Small intestine (tissue), 7 donors: ENCODE measurements at regions not wholly inside any gene's neighbourhood (a gene's known extent, or its start where the extent isn't known, plus 50 kb on each side); places are given as distances from the start of the nearest gene placed in this dataset.
"Not testable (repeated sequence)": the region's sequence is repeated elsewhere in the genome, so short reads cannot be mapped to it uniquely, and the experiment has no call there.

ENCODE experiments used
- DNase-seq, 2 donors: peaks; one replicate each; pipeline versions ENCODE4 v3.0.0 to v3.0.0-alpha.2; 2013
- FAIRE-seq: peaks from 2 replicates; lab custom pipeline; 2012; peaks lifted over from hg19 to GRCh38; lab: Jason Lieb, UNC
- H3K27ac ChIP-seq, 3 donors: one replicate each; pipeline ENCODE4 v1.5.1; 2013; ENCODE audit warnings: low read length in 2 of 3, mild to moderate bottlenecking in 2 of 3, control low read depth in 1 of 3, inconsistent platforms in 1 of 3, low read depth in 1 of 3, moderate library complexity in 1 of 3
- H3K27me3 ChIP-seq, 3 donors: one replicate each; pipeline ENCODE4 v1.6.1; 2013; ENCODE audit warnings: low read length in 3 of 3, inconsistent platforms in 1 of 3; ENCODE audit not compliant: control insufficient read depth in 3 of 3, insufficient read depth in 3 of 3
- H3K36me3 ChIP-seq, 3 donors: one replicate each; pipeline ENCODE4 v1.6.1; 2013; ENCODE audit warnings: low read length in 3 of 3, inconsistent platforms in 1 of 3, low read depth in 1 of 3, mild to moderate bottlenecking in 1 of 3, moderate library complexity in 1 of 3; ENCODE audit not compliant: control insufficient read depth in 3 of 3, insufficient read depth in 2 of 3
- H3K4me1 ChIP-seq, 3 donors: one replicate each; pipeline ENCODE4 v1.6.1; 2013; ENCODE audit warnings: low read length in 2 of 3, inconsistent platforms in 1 of 3, low read depth in 1 of 3, mild to moderate bottlenecking in 1 of 3, moderate library complexity in 1 of 3; ENCODE audit not compliant: control insufficient read depth in 3 of 3, insufficient read depth in 2 of 3
- H3K4me3 ChIP-seq, 3 donors: one replicate each; pipeline ENCODE4 v1.5.1; 2013; ENCODE audit warnings: low read length in 3 of 3, control low read depth in 1 of 3, inconsistent platforms in 1 of 3, low read depth in 1 of 3, mild to moderate bottlenecking in 1 of 3, moderate library complexity in 1 of 3
- H3K9me3 ChIP-seq, 2 donors: one replicate each; pipeline ENCODE4 v1.6.1; 2013; ENCODE audit warnings: low read depth in 1 of 2, low read length in 1 of 2; ENCODE audit not compliant: control insufficient read depth in 2 of 2, insufficient read depth in 1 of 2
- WGBS, 3 donors: extraction: QIAGEN DNeasy Blood & Tissue Kit; methylation state at CpG; one replicate each; pipeline ENCODE4 v1.1.7; 2013; 5-methylcytosine and 5-hydroxymethylcytosine counted together
- donor health status: healthy with polysubstance abuse.
- donor health status: control.
- donor health status: control.
- donor health status: Bipolar disorder and iron deficiency.
- donor health status: healthy.

DNA sequence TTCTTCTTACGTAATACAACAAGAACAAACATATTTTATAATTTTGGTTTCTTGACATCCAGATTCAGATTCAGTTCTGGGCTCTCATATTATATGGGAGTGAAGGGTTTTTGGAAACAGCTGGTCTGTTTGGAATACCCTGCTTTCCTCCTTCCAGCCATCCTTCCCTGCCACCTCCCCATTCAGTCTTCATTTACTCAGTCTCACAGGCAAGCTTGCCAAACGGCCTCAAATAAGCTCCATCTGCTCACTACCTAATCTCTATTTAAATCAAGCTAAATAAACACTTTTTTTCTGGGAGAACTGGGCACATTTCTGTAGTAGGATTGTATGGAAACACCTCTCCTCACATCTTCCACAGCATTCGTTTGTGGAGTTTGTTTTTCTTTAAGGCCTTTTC lies 147.5 kb downstream of the RND3 start:
- FAIRE-seq (no peak), DNase-seq (no peak)
- Histone ChIP-seq H3K27ac (no peak overlapping the region), H3K9me3 (peaks cover 0 to 5% of the 10 kb centered on the region in 2 donors), H3K4me3 (no peak overlapping the region), H3K4me1 (peaks cover 0 to 3% (median 0%) of the 10 kb centered on the region in 3 donors), H3K27me3 (no peaks in the 10 kb centered on the region), H3K36me3 (no peaks in the 10 kb centered on the region)
- 42 to 59% (median 51%) methylated on average over 3 of the region's 3 CpGs for WGBS, 3 donors

DNA sequence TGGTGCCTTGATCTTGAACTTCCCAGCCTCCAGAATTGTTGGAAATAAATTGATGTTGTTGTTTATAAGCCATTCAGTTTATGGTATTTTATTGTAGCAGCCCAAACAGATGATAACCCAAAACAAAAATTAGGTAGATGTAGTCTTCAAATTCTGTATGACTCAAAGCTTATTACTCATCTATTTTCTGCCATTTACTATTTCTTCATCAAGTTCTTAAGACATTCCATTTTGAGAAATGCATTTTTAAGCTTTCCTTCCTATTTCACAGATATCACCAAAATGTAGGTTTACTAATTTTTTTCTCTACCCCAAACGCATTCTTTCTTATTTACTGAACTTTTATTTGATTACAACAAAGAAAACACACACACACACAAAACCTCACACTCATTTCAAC lies 148.2 kb downstream of the RND3 start:
- no peak overlapping the region for H3K4me3 ChIP-seq
- FAIRE-seq = no peak
- H3K27ac ChIP-seq = no peak overlapping the region
- no peaks in the 10 kb centered on the region for H3K27me3 ChIP-seq
- peaks cover 0 to 3% (median 0%) of the 10 kb centered on the region in 3 donors for H3K4me1 ChIP-seq
- H3K36me3 ChIP-seq = no peaks in the 10 kb centered on the region
- no peak for DNase-seq
- peaks cover 0 to 5% of the 10 kb centered on the region in 2 donors for H3K9me3 ChIP-seq
- 73 to 85% (median 81%) methylated on average over 1 of the region's 1 CpG for WGBS, 3 donors

DNA sequence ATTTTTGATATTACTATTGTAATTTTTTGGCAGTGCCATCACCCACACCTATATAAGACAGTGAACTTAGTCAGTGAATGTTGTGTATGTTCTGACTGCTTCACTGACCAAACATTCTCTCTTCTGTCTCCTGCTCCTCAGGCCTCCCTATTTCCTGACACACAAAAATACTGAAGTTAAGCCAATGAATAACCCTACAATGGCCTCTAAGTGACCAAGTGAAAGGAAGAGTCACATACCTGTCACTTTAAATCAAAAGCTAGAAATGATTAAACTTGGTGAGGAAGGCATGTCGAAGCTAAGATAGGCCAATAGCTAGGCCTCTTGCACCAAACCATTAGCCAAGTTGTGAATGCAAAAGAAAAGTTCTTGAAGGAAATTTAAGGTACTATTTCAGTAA lies 151.9 kb downstream of the RND3 start:
- no peak overlapping the region for H3K27ac ChIP-seq
- DNase-seq (no peak), FAIRE-seq (no peak)
- WGBS, 3 donors = 69 to 81% (median 79%) methylated on average over 1 of the region's 1 CpG
- no peaks in the 10 kb centered on the region for H3K27me3 ChIP-seq
- no peaks in the 10 kb centered on the region for H3K4me1 ChIP-seq
- H3K36me3 ChIP-seq = no peaks in the 10 kb centered on the region
- no peak overlapping the region for H3K4me3 ChIP-seq
- no peaks in the 10 kb centered on the region for H3K9me3 ChIP-seq

DNA sequence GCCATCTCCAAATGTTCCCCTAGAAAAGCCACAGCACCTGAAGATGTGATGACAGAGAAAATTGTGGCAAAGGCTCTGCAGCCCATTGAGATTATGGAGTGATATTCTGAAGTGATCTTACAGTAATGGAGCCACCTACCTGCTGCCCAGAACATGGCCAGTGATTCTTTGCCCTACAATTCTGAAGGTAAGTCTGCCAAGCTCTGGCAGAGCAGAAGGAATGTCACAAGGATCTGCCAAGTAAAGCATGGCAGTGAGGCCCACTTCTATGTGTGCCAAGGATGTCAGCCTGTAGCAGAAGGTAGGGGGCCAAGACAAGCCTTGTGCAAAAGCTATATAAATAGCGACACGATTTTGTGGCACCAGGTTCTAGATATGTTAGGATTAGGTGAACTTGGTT lies 155.1 kb downstream of the RND3 start:
- no peak for DNase-seq
- H3K36me3 ChIP-seq = no peaks in the 10 kb centered on the region
- H3K27me3 ChIP-seq = no peaks in the 10 kb centered on the region
- H3K4me3 ChIP-seq = no peak overlapping the region
- no peaks in the 10 kb centered on the region for H3K9me3 ChIP-seq
- WGBS, 3 donors = 92 to 95% (median 95%) methylated on average over 2 of the region's 2 CpGs
- H3K4me1 ChIP-seq = no peaks in the 10 kb centered on the region
- no peak for FAIRE-seq
- H3K27ac ChIP-seq = no peak overlapping the region

DNA sequence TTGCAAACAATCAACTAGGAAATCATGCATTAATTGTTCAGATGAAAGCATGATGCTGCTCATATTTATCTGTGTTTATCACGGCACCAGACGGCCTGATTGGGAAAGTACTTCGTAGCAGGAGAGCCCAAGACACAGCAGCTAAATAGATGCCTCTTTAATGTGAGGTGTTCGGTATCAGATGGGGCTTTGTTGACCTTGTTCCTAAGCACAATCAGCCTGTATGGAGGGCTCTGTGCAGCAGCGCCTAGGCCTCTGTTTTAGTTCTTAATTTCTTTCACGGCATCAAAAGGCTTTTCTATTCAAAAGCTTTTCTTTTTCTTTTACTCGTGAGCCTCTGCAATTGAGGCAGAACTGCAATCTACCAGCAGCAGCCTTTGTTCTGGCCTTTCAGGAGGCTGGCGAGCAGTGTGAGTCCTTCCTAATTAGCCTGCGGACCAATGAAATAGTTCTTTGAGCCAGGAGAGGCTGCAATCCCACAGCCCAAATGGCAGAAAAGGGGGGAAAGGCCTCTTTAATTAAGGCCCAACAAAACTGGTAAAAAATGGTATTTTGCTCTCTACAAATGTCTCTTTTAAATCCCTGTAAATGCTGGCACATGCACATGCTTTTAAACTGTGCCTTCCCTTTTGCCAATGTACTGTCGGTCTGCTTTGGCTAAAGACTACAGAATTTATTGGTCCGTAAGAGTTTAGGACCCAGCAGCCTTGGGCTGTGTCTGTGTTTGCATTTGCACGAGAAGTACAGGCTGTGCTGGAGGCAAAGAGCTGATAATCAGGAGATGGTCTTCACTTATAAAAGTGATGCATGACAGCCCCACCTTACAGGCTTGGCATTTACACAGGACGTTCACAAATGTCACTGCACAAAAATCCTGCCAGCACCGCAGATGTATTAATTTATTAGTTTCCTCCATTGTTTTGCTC lies 159.6 kb downstream of the RND3 start:
- Histone ChIP-seq H3K4me3 (no peak overlapping the region), H3K27ac (no peak overlapping the region), H3K4me1 (no peaks in the 10 kb centered on the region), H3K36me3 (no peaks in the 10 kb centered on the region), H3K9me3 (no peaks in the 10 kb centered on the region), H3K27me3 (no peaks in the 10 kb centered on the region)
- 75 to 81% (median 80%) methylated on average over 14 of the region's 14 CpGs for WGBS, 3 donors
- DNase-seq = no peak
- no peak for FAIRE-seq

DNA sequence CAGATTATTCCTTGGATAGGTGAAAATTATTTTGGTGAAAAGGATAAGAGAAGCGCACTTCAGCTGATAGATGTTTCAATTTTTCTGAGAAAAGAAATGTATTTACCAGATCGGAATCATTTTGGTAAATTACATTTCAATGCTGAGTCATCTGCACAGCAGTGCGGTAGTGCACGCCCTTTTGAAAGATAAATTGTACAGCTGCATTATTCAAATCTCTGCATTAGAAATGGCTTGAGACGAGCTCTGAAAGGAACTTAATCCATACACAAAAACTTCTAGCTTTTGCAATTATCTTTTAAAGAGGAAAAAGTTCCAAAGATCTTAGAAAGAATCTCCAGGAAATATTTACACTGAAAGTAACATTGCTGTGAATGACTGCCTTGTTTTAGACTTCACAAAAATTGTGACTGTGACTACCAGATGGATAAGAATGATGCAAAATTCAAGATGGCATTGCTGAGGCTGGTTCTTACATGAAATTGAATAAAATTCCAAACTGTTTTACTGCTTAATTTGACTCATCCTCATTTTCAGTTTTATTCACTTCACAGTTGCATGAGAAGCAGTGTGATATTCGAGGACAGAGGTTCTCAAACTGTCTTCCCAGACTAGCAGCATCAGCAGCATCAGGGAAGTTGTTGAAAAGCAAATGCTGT lies 161.7 kb downstream of the RND3 start:
- 40 to 66% (median 49%) methylated on average over 6 of the region's 6 CpGs for WGBS, 3 donors
- no peak overlapping the region for H3K27ac ChIP-seq
- no peaks in the 10 kb centered on the region for H3K27me3 ChIP-seq
- no peaks in the 10 kb centered on the region for H3K9me3 ChIP-seq
- H3K36me3 ChIP-seq = no peaks in the 10 kb centered on the region
- FAIRE-seq = no peak
- no peaks in the 10 kb centered on the region for H3K4me1 ChIP-seq
- no peak overlapping the region for H3K4me3 ChIP-seq
- DNase-seq = peak in 1 of 2 donors; percentile 9

DNA sequence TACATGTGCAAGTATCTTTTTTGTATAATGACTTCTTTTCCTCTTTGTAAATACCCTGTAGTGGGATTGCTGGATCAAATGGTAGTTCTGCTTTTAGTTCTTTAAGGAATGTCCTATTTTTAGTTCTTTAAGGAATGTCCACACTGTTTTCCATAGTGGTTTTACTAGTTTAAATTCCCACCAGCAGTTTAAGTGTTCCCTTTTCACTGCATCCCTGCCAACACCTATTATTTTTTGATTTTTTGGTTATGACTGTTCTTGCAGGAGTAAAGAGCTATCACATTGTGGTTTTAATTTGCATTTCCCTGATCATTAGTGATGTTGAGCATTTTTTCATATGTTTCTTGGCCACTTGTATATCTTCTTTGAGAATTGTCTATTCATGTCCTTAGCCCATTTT lies 164.4 kb downstream of the RND3 start:
- DNase-seq, H3K4me1 ChIP-seq, FAIRE-seq, H3K27ac ChIP-seq, H3K9me3 ChIP-seq, H3K36me3 ChIP-seq, H3K4me3 ChIP-seq, H3K27me3 ChIP-seq: not testable (repeated sequence)

DNA sequence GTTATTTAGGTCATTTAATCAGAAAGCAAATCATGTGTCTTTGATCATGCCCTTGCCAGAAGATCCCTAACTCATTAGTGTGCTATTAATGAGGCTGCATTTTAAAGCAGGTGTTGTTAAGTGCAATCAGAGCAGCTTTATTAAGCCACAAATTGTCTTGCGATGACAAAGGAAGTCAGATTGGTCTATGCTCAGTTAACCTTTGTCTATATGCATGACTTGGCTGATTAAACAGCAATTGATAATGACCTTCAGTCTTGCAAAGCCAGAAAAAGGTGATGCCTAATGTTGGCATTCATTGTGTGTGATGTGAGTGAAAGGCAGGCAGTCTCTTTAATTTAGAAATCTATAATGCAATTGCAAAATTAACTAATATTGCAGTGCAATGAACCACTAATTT lies 166.9 kb downstream of the RND3 start:
- no peak for FAIRE-seq
- H3K9me3 ChIP-seq = no peaks in the 10 kb centered on the region
- H3K4me1 ChIP-seq = peaks cover 0 to 3% (median 2%) of the 10 kb centered on the region in 3 donors
- H3K27ac ChIP-seq = no peak overlapping the region
- no peaks in the 10 kb centered on the region for H3K27me3 ChIP-seq
- H3K36me3 ChIP-seq = no peaks in the 10 kb centered on the region
- 17 to 62% (median 33%) methylated on average over 1 of the region's 1 CpG for WGBS, 3 donors
- no peak overlapping the region for H3K4me3 ChIP-seq
- DNase-seq = peak; percentile 26 to 79
